Type B pancreatic cell (in vitro differentiated cells): ENCODE measurements at regions not wholly inside any gene's neighbourhood (a gene's known extent, or its start where the extent isn't known, plus 50 kb on each side); places are given as distances from the start of the nearest gene placed in this dataset.
A peak's percentile ranks its signal among the peaks of the same experiment; 100 is the strongest.

Experiments
- DNase-seq: peaks from one replicate; pipeline ENCODE4 v3.0.0; 2021; ENCODE audit warnings: mixed read lengths; ENCODE audit not compliant: unreplicated experiment; ENCODE audit errors: extremely low spot score
- H3K27ac Mint-ChIP-seq: 2 replicates; pipeline ENCODE4 v1.8.0; 2021; ENCODE audit warnings: mild to moderate bottlenecking, mixed read lengths
- H3K27me3 Mint-ChIP-seq: 2 replicates; pipeline ENCODE4 v1.8.0; 2021; ENCODE audit warnings: mixed read lengths
- H3K36me3 Mint-ChIP-seq: 2 replicates; pipeline ENCODE4 v1.8.0; 2021; ENCODE audit warnings: mixed read lengths
- H3K4me1 Mint-ChIP-seq: one replicate; pipeline ENCODE4 v1.8.0; 2021; ENCODE audit warnings: mixed read lengths; ENCODE audit not compliant: unreplicated experiment
- H3K4me3 Mint-ChIP-seq: 2 replicates; pipeline ENCODE4 v1.8.0; 2021; ENCODE audit warnings: mild to moderate bottlenecking, mixed read lengths
- H3K9me3 Mint-ChIP-seq: 2 replicates; pipeline ENCODE4 v1.8.0; 2021; ENCODE audit warnings: mixed read lengths
- TF ChIP-seq, protein P1 (sequence below): fragments of 200-600 bp; sonication (generic); conservative IDR thresholded peaks from 2 replicates; pipeline ENCODE4 v1.5.0; 2021; ENCODE audit warnings: antibody characterized with exemption, mild to moderate bottlenecking

DNA sequence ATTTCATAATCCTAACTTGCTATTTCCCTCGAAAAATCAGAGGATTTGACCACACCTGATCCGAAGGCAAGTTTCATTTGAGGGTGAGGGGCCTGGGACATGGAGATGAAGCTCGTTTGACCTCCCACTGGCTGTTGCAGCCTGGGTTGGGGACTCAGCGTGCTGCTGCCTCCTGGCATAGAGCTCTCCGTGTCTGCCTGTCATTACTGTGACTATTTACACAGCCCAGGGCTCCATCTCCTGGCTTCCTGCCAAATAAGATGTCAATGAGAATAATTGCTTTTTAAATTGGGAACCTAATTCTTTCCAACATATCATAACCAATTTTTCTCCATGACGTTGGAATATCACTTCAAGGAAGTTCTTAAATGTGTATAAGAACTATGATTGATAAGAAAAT lies 139.3 kb upstream of the COBL start:
- no peak overlapping the region for H3K27ac Mint-ChIP-seq
- no peaks in the 10 kb centered on the region for H3K9me3 Mint-ChIP-seq
- no peak for DNase-seq
- no peaks in the 10 kb centered on the region for H3K36me3 Mint-ChIP-seq
- H3K4me1 Mint-ChIP-seq, result peaks cover 32% of the 10 kb centered on the region
- H3K27me3 Mint-ChIP-seq, result peaks cover 31% of the 10 kb centered on the region
- no peak overlapping the region for H3K4me3 Mint-ChIP-seq
- TF ChIP-seq, protein P1, sequence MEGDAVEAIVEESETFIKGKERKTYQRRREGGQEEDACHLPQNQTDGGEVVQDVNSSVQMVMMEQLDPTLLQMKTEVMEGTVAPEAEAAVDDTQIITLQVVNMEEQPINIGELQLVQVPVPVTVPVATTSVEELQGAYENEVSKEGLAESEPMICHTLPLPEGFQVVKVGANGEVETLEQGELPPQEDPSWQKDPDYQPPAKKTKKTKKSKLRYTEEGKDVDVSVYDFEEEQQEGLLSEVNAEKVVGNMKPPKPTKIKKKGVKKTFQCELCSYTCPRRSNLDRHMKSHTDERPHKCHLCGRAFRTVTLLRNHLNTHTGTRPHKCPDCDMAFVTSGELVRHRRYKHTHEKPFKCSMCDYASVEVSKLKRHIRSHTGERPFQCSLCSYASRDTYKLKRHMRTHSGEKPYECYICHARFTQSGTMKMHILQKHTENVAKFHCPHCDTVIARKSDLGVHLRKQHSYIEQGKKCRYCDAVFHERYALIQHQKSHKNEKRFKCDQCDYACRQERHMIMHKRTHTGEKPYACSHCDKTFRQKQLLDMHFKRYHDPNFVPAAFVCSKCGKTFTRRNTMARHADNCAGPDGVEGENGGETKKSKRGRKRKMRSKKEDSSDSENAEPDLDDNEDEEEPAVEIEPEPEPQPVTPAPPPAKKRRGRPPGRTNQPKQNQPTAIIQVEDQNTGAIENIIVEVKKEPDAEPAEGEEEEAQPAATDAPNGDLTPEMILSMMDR, result no peak

- H3K9me3 Mint-ChIP-seq, result no peaks in the 10 kb centered on the region
- no peaks in the 10 kb centered on the region for H3K36me3 Mint-ChIP-seq
- no peak for DNase-seq
- H3K4me3 Mint-ChIP-seq, result no peak overlapping the region
- peaks cover 32% of the 10 kb centered on the region for H3K4me1 Mint-ChIP-seq
- no peak overlapping the region for H3K27ac Mint-ChIP-seq
- TF ChIP-seq, protein P1, result no peak
- H3K27me3 Mint-ChIP-seq, result peaks cover 27% of the 10 kb centered on the region
Measured at GRCh38 chr7:51455513-51455912, 138.9 kb upstream of the COBL start.

DNA sequence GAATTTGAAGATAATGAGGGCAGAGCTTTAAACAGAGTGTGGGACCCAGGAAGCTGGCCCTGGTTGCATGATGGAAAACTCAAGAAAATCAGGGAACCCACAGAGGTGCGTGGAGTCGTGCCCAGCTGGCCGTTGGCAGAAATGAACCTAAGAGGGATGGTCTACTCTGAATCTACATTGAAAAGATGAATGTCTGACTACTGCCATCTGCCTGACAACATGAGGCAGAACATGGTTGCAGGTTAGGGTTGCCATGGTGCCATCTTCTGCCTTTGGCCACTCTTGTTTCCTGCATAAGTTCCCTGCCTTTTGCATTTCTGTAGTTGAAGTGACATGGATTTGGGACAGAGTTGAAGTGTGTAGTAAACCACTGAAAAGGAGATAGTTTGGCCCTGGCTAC lies 138.5 kb upstream of the COBL start:
- DNase-seq, result no peak
- H3K27ac Mint-ChIP-seq, result no peak overlapping the region
- TF ChIP-seq, protein P1, result no peak
- H3K4me3 Mint-ChIP-seq, result no peak overlapping the region
- H3K36me3 Mint-ChIP-seq, result no peaks in the 10 kb centered on the region
- H3K9me3 Mint-ChIP-seq, result no peaks in the 10 kb centered on the region
- peaks cover 32% of the 10 kb centered on the region for H3K4me1 Mint-ChIP-seq
- H3K27me3 Mint-ChIP-seq, result peaks cover 24% of the 10 kb centered on the region

- Mint-ChIP-seq H3K4me3 (no peak overlapping the region), H3K9me3 (no peaks in the 10 kb centered on the region), H3K36me3 (no peaks in the 10 kb centered on the region), H3K4me1 (peaks cover 28% of the 10 kb centered on the region), H3K27me3 (peaks cover 9% of the 10 kb centered on the region), H3K27ac (no peak overlapping the region)
- no peak for DNase-seq
- TF ChIP-seq, protein P1, result no peak
Measured at GRCh38 chr7:51452694-51453093, 136.1 kb upstream of the COBL start.

DNA sequence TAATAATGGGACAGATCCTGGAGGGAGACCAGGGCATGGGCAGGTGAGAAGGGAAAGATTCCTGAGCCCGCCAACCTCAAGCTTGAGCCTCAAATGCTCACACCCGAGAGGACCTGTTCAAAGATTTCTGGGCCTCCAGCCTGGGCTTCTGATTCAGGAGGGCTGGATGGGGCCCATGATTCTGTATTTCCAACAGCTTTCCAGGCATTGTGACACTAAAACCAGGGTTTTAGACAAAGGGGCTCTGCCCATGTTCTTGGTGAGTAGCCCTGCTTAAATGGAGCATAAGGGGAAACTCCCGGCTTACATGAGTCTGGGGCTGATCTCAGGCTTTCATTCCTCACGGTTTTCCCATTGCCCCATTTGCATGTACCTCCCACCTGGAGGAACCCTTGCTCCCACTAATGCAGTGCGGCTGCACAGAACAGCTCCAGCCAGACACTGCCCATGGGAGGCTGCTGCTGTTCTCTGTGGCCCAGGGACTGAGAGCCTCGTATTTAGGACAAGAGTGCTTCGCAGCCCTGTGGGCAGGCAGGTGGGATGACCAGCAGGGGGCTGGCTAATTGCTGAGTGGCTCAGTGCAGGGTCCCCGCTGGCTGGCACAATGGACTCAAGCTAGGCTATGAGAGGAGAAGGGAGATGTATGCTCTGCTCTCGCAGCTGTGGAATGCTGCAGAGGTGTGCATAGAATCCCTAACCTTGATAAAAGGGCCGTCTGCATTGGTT lies 135.3 kb upstream of the COBL start:
- H3K9me3 Mint-ChIP-seq, result no peaks in the 10 kb centered on the region
- H3K4me1 Mint-ChIP-seq, result peaks cover 23% of the 10 kb centered on the region

More for the DNA sequence above, 135.3 kb upstream of the COBL start:
- no peak for DNase-seq
- H3K27me3 Mint-ChIP-seq, result peaks cover 8% of the 10 kb centered on the region
- TF ChIP-seq, protein P1, result peak; percentile 60
- H3K36me3 Mint-ChIP-seq, result no peaks in the 10 kb centered on the region
- H3K27ac Mint-ChIP-seq, result no peak overlapping the region
- H3K4me3 Mint-ChIP-seq, result no peak overlapping the region
